GM21528 (cell line): ENCODE measurements at regions not wholly inside any gene's neighbourhood (a gene's known extent, or its start where the extent isn't known, plus 50 kb on each side); places are given as distances from the start of the nearest gene placed in this dataset.
"Not testable (repeated sequence)": the region's sequence is repeated elsewhere in the genome, so short reads cannot be mapped to it uniquely, and the experiment has no call there.

ENCODE experiments used
- ATAC-seq: cut with Tn5 transposase; IDR thresholded peaks from one replicate; pipeline ENCODE4 v1.9.1; 2021; ENCODE audit warnings: mild to moderate bottlenecking, moderate library complexity; ENCODE audit not compliant: unreplicated experiment, low FRiP score

GRCh38 chr10:108033518-108033917 lies 869.0 kb upstream of the SORCS1 start:
- not testable (repeated sequence) for ATAC-seq

- ATAC-seq: no peak
These were observed 867.0 kb upstream of the SORCS1 start for GRCh38 chr10:108031505-108031904.

GRCh38 chr10:108014902-108015177 lies 850.3 kb upstream of the SORCS1 start:
- peak; percentile 76 for ATAC-seq

- ATAC-seq: no peak
These were observed 849.8 kb upstream of the SORCS1 start for GRCh38 chr10:108014145-108014901.

DNA sequence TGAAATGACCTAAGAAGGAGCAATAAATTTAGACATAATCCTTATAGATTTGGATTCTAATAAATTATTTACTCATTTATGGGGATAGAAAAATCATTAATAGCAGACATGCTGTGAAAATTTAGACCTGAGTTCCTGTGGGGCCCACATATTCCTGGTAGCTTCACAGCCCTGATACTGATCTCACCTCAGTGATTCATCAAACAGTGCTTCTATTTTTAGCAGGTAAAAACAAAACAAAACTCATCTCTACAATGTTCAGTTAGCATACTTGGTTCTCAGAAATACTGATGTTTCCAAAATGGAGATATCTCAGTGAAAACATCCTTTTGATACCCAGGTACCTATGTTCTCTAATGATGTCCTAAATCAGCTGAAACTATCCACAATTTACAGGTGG lies 841.1 kb upstream of the SORCS1 start:
- ATAC-seq: no peak

DNA sequence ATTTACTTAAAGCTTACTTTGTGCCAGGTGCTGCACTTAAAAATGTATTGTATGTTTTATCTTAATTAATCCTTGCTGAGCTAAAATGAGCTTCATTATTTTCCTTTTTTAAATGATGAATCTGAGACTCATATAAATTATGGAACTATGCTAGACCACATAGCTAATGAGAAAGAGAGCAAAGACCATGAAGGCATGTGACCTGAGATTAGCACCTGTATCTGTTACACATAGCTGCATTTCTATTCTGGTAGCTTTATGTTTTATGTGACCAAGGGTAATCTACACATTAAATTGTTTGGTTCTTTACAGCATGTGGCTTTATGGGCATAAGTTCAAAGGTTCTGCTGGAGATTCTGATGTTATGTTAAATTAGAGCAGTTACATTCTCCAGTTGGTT lies 839.1 kb upstream of the SORCS1 start:
- no peak for ATAC-seq

DNA sequence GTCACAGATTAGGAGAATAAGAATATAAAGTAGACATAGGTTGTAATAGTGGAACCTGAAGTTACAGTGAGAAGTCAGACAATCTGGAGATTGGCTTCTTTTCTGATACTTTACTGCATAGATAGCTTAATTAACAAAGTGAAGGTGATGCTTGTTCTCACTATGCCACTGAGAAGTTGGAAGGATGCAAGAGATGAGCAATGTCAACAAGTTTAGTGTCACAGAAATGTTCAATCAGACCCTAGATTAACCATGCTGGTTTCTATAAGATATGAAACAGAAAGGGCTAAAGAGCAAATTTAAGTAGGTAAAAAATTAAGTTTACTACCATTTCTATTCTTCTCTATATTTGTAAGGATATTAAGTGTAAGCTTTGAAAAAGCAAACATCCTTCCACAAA lies 838.6 kb upstream of the SORCS1 start:
- ATAC-seq: no peak

- no peak for ATAC-seq
These were observed 835.9 kb upstream of the SORCS1 start for GRCh38 chr10:108000365-108000764.

GRCh38 chr10:107994621-107995270 lies 830.2 kb upstream of the SORCS1 start:
- no peak for ATAC-seq

GRCh38 chr10:107986571-107986970 lies 822.1 kb upstream of the SORCS1 start:
- ATAC-seq: no peak

DNA sequence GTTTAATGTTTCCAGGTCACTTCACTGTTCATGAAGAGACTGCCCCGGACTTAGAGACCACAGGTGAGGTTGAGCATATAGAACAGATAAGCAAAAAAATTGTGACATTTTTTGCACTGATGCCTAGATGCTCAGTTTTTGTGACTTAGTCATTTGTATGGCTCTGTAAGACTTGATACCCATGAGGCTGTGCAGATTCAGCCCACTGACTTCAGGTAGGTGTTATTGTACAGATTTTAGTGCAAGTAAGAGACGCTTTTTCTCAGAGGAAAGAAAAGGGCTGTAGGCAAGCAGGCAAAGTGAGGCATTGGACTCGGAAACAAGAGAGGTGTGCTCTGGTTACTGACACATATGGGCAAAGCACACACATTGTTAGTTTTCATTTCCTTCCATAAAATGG lies 820.1 kb upstream of the SORCS1 start:
- no peak for ATAC-seq

GRCh38 chr10:107984149-107984548 lies 819.6 kb upstream of the SORCS1 start:
- ATAC-seq: no peak

GRCh38 chr10:107978455-107978854 lies 813.9 kb upstream of the SORCS1 start:
- ATAC-seq: no peak

GRCh38 chr10:107971973-107972372 lies 807.5 kb upstream of the SORCS1 start:
- ATAC-seq: no peak

GRCh38 chr10:107971411-107971810 lies 806.9 kb upstream of the SORCS1 start:
- ATAC-seq: no peak

- no peak for ATAC-seq
These were observed 806.0 kb upstream of the SORCS1 start for GRCh38 chr10:107970512-107970911.

GRCh38 chr10:107969936-107970335 lies 805.4 kb upstream of the SORCS1 start:
- no peak for ATAC-seq

GRCh38 chr10:107966826-107967225 lies 802.3 kb upstream of the SORCS1 start:
- ATAC-seq: no peak

DNA sequence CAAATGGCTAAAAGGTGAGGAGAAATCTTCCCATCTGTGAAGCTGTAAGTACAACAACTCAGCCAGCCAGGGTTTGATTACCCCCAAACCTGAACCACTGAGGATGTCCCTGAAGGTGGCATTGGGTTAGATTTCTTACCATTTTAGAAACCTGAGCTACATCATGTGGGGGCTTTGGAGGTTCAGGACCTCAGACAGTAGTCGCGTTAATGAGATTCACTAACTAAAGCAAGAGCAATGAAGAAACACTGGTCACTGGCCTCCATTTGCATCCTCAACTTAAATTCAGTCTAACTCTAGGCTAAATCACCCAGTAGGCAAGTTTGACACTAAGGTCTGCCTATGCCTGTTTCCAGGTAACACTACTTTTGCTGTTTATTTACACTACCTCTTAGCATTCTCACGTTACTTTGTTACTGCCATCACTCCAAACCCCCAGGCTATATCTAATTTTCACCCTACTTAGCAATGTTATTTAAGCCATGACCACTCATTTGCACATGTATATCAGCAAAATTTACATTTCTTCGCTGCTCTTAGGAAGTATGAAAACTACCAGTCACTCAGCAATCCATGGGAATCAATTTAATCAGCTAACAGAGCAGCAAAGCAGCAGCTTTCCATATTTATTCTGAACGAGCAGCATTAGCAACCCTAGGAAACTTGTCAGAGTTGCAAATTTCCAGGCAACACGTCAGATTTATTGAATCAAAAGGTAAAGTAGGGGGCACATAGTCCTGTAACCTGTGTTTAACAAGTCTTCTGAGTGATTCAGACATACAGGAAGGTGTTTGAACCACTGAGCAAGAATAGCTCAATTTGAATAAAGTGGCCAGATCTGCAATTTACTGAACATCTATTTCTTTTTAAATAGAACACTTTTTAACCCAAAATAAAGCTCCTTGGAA lies 788.4 kb upstream of the SORCS1 start:
- no peak for ATAC-seq

GRCh38 chr10:107950411-107951062 lies 786.0 kb upstream of the SORCS1 start:
- not testable (repeated sequence) for ATAC-seq

- no peak for ATAC-seq
These were observed 778.3 kb upstream of the SORCS1 start for GRCh38 chr10:107942826-107943225.
